ENCODE measurements at regions not wholly inside any gene's neighbourhood (a gene's known extent, or its start where the extent isn't known, plus 50 kb on each side); places are given as distances from the start of the nearest gene placed in this dataset.

DNA sequence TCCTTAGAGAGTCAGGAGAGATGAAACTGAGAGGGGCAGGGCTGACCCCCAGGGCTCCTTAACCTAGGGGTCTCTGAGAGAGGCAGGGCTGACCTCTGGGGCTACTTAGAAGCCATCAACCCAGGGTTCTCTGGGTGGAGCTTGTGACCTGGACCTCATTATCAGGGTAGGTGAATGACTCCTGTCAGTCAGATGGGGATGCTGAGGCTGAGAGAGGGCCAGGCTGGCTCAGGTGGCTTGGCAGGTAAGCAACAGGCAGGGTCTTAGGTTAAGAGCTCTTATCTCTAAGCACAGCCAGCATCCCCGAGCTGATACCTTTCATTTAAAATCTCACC is 160.9 kb downstream of the PTPRU start:
- Histone ChIP-seq H3K36me3 (ENCODE audit: control insufficient read depth in 1 of 2, insufficient read depth in 2 of 2, low read length in 1 of 2) (no peaks in the 10 kb centered on the region), H3K4me1 (ENCODE audit: control insufficient read depth in 1 of 2, insufficient read depth in 2 of 2, low read length in 2 of 2) (no peaks in the 10 kb centered on the region), H3K9me3 (ENCODE audit: control insufficient read depth, low read length) (peaks cover 3% of the 10 kb centered on the region), H3K4me3 (ENCODE audit: low read length in 2 of 2) (no peak overlapping the region), H3K27me3 (ENCODE audit: control insufficient read depth in 1 of 2, insufficient read depth in 2 of 2, low read length in 1 of 2) (no peaks in the 10 kb centered on the region), H3K27ac (ENCODE audit: low read depth in 1 of 2, low read length in 2 of 2) (no peak overlapping the region)
- 69 to 75% methylated on average over 1 of the region's 1 CpG for WGBS, 2 donors
- DNase-seq (no peak), ATAC-seq (ENCODE audit: low FRiP score) (no peak)
- intact Hi-C loops (cut with DNase I) = no loop called here

DNA sequence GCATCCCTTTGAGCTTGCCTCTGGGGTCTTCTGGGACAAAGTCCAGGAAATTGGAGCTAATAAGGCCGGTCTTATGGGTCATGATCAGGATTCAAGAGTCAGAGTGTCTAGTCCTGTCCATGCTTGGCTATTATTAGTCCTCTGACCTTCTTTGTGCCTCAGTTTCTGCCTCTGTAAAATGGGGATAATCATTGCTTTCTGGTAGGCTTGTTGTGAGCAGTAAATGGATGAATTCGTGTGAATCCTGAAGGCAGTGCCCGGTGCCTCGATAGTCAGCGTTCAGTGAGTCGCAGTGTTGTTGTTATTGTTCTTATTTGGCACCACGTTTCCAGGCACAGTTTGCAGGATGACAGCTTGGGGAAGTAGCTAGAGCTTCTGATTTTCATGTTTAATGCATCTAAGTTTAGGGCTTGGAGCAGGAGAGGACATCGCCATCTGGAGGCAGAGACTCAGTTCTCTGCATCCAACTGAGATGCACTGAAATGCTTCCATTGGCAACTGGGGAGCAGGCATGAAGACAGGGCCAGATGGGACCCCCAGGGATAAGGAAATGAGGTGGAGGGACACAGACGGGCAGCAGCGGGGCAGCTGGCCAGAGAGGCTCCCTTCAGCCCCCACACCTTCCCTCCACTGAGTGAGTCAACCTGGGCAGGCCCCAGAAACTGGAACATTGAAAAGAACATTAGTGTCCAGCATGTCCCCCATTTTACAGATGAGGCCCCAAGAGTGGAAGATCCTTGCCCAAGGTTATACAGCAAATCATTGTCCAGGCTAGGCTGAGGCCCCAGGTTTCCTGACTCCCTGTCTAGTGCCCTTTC is 160.3 kb downstream of the PTPRU start:
- Histone ChIP-seq H3K27me3 (ENCODE audit: control insufficient read depth in 1 of 2, insufficient read depth in 2 of 2, low read length in 1 of 2) (no peaks in the 10 kb centered on the region), H3K4me1 (ENCODE audit: control insufficient read depth in 1 of 2, insufficient read depth in 2 of 2, low read length in 2 of 2) (no peaks in the 10 kb centered on the region), H3K4me3 (ENCODE audit: low read length in 2 of 2) (no peak overlapping the region), H3K9me3 (ENCODE audit: control insufficient read depth, low read length) (peaks cover 3% of the 10 kb centered on the region), H3K36me3 (ENCODE audit: control insufficient read depth in 1 of 2, insufficient read depth in 2 of 2, low read length in 1 of 2) (no peaks in the 10 kb centered on the region), H3K27ac (ENCODE audit: low read depth in 1 of 2, low read length in 2 of 2) (no peak overlapping the region)
- WGBS, 2 donors = 77 to 83% methylated on average over 10 of the region's 10 CpGs
- intact Hi-C loops (cut with DNase I) = no loop called here
- no peak for DNase-seq
- ATAC-seq (ENCODE audit: low FRiP score) = no peak

DNA sequence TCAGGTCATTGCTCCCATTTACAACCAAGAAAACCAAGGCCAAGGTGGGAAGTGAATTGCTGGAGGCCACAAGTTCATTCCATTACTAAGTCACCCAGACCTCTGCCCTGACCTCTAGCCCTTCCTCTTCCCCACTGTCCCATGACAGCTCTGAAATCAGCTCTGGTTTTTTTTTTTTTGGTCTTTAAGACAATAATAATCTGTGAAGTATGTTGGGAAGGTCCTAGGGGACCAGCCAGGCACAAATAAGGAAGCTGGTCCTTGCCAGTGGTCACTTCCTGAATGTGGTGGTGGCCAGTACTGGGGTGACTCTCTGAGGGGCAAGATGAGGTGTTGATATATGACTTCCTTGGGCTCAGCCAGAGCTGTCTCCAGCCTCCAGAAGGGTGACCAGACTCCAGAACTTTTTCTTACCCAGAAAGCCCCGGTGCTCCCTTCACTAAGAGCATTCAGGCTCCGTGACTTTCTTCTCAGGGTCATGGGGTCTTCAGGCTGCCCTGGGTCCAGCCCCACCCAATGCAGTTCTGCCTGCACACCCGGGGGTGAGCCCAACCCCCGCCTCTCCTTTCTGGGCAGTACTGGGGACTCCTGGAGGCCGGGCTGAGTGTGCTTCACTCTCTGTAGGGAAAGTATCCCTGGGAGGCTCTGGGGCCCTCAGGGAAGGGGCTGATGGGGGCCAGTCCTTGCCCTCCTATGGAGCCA is 159.6 kb downstream of the PTPRU start:
- H3K4me1 ChIP-seq (ENCODE audit: control insufficient read depth in 1 of 2, insufficient read depth in 2 of 2, low read length in 2 of 2) = no peaks in the 10 kb centered on the region
- no peak for ATAC-seq (ENCODE audit: low FRiP score)
- no peak overlapping the region for H3K27ac ChIP-seq (ENCODE audit: low read depth in 1 of 2, low read length in 2 of 2)
- peaks cover 3% of the 10 kb centered on the region for H3K9me3 ChIP-seq (ENCODE audit: control insufficient read depth, low read length)
- H3K27me3 ChIP-seq (ENCODE audit: control insufficient read depth in 1 of 2, insufficient read depth in 2 of 2, low read length in 1 of 2) = no peaks in the 10 kb centered on the region
- H3K36me3 ChIP-seq (ENCODE audit: control insufficient read depth in 1 of 2, insufficient read depth in 2 of 2, low read length in 1 of 2) = no peaks in the 10 kb centered on the region
- intact Hi-C loops (cut with DNase I) = no loop called here
- WGBS, 2 donors = 56 to 57% methylated on average over 5 of the region's 5 CpGs
- no peak for DNase-seq
- no peak overlapping the region for H3K4me3 ChIP-seq (ENCODE audit: low read length in 2 of 2)

DNA sequence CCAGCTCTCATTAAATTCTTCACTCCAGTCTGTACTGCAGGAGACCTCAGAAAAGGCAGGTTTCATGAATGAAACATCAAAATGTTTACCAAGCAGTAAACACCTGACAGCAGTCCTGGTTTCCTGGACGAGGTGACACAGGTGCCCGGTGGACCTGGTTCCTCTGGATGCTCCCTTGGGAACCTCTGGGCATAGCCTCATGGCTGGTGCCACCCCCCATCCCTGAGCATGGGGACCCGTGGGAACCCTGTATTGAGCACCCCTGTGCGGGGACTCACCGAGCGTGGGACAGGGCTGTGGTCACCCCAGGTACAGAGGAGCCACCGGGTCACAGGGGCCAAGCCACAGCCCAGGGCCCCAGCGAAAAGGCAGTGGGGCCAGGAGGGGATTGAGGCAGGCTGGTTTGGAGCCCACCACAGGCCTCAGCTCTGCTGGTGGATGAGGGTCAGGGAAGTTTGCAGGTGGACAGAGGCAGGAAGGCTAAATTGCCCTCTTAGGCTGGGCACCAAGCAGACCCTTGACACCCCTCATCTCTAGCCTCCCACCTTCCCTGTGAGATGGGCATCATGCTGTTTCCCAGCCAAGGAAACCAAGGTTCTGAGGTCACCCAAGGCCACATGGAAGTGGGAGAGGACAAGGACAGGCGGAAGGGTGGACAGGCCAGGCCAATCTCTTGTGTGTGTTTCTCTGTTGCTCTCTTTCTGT is 158.4 kb downstream of the PTPRU start:
- H3K27ac ChIP-seq (ENCODE audit: low read depth in 1 of 2, low read length in 2 of 2) = no peak overlapping the region
- H3K4me3 ChIP-seq (ENCODE audit: low read length in 2 of 2) = no peak overlapping the region
- intact Hi-C loops (cut with DNase I) = no loop called here
- DNase-seq = no peak
- 85 to 87% methylated on average over 9 of the region's 9 CpGs for WGBS, 2 donors
- H3K27me3 ChIP-seq (ENCODE audit: control insufficient read depth in 1 of 2, insufficient read depth in 2 of 2, low read length in 1 of 2) = no peaks in the 10 kb centered on the region
- no peaks in the 10 kb centered on the region for H3K36me3 ChIP-seq (ENCODE audit: control insufficient read depth in 1 of 2, insufficient read depth in 2 of 2, low read length in 1 of 2)
- ATAC-seq (ENCODE audit: low FRiP score) = no peak
- H3K4me1 ChIP-seq (ENCODE audit: control insufficient read depth in 1 of 2, insufficient read depth in 2 of 2, low read length in 2 of 2) = no peaks in the 10 kb centered on the region
- H3K9me3 ChIP-seq (ENCODE audit: control insufficient read depth, low read length) = peaks cover 3% of the 10 kb centered on the region

DNA sequence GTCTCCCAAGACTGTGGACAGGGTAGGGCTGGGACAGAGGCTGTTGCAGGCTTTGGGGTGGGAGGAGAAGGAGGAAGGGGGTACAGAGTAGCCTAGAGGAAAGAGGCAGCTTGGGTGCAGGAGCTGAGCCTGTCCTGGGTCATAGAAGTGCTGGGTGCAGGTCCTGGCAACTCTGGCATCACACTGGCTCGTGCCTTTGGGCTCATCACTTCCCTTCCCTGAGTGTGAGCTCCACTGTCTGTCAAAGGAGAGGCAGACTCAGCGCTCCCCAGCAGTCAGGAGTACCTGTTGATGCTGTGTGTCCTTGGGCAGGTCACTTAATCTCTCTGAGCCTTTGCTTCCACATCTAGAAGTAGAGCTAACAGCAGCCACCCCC is 157.1 kb downstream of the PTPRU start:
- Histone ChIP-seq H3K4me3 (ENCODE audit: low read length in 2 of 2) (no peak overlapping the region), H3K36me3 (ENCODE audit: control insufficient read depth in 1 of 2, insufficient read depth in 2 of 2, low read length in 1 of 2) (no peaks in the 10 kb centered on the region), H3K27me3 (ENCODE audit: control insufficient read depth in 1 of 2, insufficient read depth in 2 of 2, low read length in 1 of 2) (no peaks in the 10 kb centered on the region), H3K27ac (ENCODE audit: low read depth in 1 of 2, low read length in 2 of 2) (no peak overlapping the region), H3K9me3 (ENCODE audit: control insufficient read depth, low read length) (no peaks in the 10 kb centered on the region), H3K4me1 (ENCODE audit: control insufficient read depth in 1 of 2, insufficient read depth in 2 of 2, low read length in 2 of 2) (no peaks in the 10 kb centered on the region)
- DNase-seq = no peak
- intact Hi-C loops (cut with DNase I) = no loop called here
- no peak for ATAC-seq (ENCODE audit: low FRiP score)
- WGBS, 2 donors = 83 to 87% methylated on average over 2 of the region's 2 CpGs

DNA sequence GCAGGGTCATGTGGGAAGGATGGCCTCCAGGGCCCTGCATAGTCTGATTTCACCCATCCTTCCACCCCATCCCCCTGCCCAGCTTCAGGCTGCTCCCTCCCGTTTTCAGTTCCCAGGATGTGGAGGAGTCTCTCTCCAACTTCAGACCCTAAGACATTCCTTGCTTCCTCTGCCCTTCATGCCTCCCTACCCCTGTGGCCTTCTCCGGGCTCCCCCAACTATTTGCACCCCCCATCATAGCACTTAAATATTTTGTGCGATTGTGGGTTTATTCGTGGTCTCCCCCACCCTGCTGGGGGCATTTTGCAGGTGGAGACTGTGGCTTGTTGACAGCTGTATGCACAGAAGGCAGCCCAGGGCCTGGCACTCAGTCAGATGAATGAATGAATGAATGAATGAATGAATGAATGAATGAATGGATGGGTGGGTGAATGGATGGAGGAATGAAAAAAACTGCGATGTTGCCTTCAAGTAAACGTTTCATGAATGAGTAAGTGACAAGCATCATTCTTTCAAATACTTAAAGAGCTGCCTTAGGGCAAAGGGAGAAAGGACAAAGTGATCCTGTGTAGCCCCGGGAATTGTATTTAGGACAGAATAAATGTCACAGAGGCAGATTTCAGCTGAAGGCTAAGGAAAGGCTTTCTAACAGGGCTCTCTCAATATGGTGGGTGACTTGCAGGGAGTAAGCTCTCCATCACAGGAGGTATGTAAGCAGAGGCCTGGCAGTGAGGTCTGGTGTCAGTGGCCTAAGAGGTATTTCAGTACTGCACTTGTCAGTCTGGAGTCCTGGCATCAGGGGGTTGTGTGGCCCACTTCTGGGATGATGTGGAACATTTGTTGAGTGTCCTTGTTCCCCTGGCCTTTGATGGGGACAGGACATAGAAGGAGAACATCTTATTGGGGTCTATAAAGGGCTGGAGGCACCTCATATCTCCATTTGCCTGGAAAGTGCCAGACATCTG is 156.4 kb downstream of the PTPRU start:
- H3K36me3 ChIP-seq (ENCODE audit: control insufficient read depth in 1 of 2, insufficient read depth in 2 of 2, low read length in 1 of 2) = no peaks in the 10 kb centered on the region
- H3K4me1 ChIP-seq (ENCODE audit: control insufficient read depth in 1 of 2, insufficient read depth in 2 of 2, low read length in 2 of 2) = no peaks in the 10 kb centered on the region
- no peaks in the 10 kb centered on the region for H3K9me3 ChIP-seq (ENCODE audit: control insufficient read depth, low read length)
- intact Hi-C loops (cut with DNase I) = no loop called here
- 66 to 70% methylated on average over 7 of the region's 7 CpGs for WGBS, 2 donors
- ATAC-seq (ENCODE audit: low FRiP score) (no peak), DNase-seq (no peak)
- no peak overlapping the region for H3K27ac ChIP-seq (ENCODE audit: low read depth in 1 of 2, low read length in 2 of 2)
- no peaks in the 10 kb centered on the region for H3K27me3 ChIP-seq (ENCODE audit: control insufficient read depth in 1 of 2, insufficient read depth in 2 of 2, low read length in 1 of 2)
- no peak overlapping the region for H3K4me3 ChIP-seq (ENCODE audit: low read length in 2 of 2)

DNA sequence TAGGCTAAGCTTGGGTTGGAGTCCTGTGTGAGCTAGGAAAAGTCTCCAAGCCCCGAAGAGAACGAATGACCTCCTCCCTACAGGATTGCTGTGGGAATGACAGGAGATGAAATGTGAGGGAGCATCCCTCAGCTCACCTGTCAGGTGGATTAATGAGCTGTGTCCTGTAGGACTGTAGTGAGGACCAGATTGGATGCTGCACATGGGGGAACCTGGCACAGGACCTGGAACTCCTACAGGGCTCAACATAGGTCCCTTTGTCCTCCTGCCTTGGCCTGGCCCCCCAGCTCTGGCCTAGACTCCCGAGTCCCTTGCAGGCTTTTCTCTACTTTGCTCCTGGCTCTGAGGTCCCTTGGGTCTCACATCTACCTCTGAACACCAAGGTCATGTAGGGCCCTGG is 155.7 kb downstream of the PTPRU start:
- H3K27me3 ChIP-seq (ENCODE audit: control insufficient read depth in 1 of 2, insufficient read depth in 2 of 2, low read length in 1 of 2) = no peaks in the 10 kb centered on the region
- no peak overlapping the region for H3K4me3 ChIP-seq (ENCODE audit: low read length in 2 of 2)
- no peak overlapping the region for H3K27ac ChIP-seq (ENCODE audit: low read depth in 1 of 2, low read length in 2 of 2)
- no peaks in the 10 kb centered on the region for H3K9me3 ChIP-seq (ENCODE audit: control insufficient read depth, low read length)
- intact Hi-C loops (cut with DNase I) = no loop called here
- ATAC-seq (ENCODE audit: low FRiP score) (no peak), DNase-seq (no peak)
- no peaks in the 10 kb centered on the region for H3K36me3 ChIP-seq (ENCODE audit: control insufficient read depth in 1 of 2, insufficient read depth in 2 of 2, low read length in 1 of 2)
- no peaks in the 10 kb centered on the region for H3K4me1 ChIP-seq (ENCODE audit: control insufficient read depth in 1 of 2, insufficient read depth in 2 of 2, low read length in 2 of 2)
- 64 to 71% methylated on average over 3 of the region's 3 CpGs for WGBS, 2 donors

DNA sequence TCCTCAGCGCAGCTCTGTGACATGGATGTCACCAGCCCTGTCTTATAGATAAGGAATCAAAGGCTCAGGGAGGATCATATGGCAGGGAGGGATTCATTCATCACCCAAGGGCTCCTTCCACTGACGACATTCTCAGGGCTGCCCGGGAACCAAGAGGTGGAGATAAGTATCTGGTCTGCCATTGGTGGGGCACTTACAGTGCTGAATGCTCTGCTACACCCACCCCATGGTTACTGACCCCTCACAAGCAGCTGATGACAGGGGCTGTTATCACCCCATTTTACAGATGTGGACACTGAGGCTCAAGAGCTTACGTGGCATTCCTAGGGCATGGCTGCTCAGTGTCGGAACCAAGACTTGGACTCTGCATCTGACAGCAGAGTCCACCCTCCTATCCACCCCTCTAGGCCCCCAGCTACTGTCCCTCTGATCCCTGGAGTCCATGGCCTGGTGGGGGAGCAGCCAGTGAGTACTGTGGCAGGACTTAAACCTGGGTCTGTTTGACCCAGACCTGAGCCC is 155.1 kb downstream of the PTPRU start:
- Histone ChIP-seq H3K4me1 (ENCODE audit: control insufficient read depth in 1 of 2, insufficient read depth in 2 of 2, low read length in 2 of 2) (no peaks in the 10 kb centered on the region), H3K27me3 (ENCODE audit: control insufficient read depth in 1 of 2, insufficient read depth in 2 of 2, low read length in 1 of 2) (no peaks in the 10 kb centered on the region), H3K36me3 (ENCODE audit: control insufficient read depth in 1 of 2, insufficient read depth in 2 of 2, low read length in 1 of 2) (no peaks in the 10 kb centered on the region), H3K27ac (ENCODE audit: low read depth in 1 of 2, low read length in 2 of 2) (no peak overlapping the region), H3K4me3 (ENCODE audit: low read length in 2 of 2) (no peak overlapping the region), H3K9me3 (ENCODE audit: control insufficient read depth, low read length) (no peaks in the 10 kb centered on the region)
- 27 to 42% methylated on average over 5 of the region's 5 CpGs for WGBS, 2 donors
- DNase-seq (no peak), ATAC-seq (ENCODE audit: low FRiP score) (no peak)
- intact Hi-C loops (cut with DNase I) = no loop called here

Data from aorta (tissue), 5 donors.